H1 (cell line): ENCODE measurements at regions not wholly inside any gene's neighbourhood (a gene's known extent, or its start where the extent isn't known, plus 50 kb on each side); places are given as distances from the start of the nearest gene placed in this dataset.
"Not testable (repeated sequence)": the region's sequence is repeated elsewhere in the genome, so short reads cannot be mapped to it uniquely, and the experiment has no call there.

Source experiments
- TF ChIP-seq, protein P1 (sequence below), 3 experiments: IDR thresholded peaks; 1 replicate in 2 of 3; 2 replicates in 1 of 3; pipeline versions ENCODE4 v1.5.1 to v1.6.1; 2011; ENCODE audit warnings: low read length in 3 of 3, mild to moderate bottlenecking in 3 of 3, inconsistent platforms in 2 of 3, low read depth in 1 of 3, moderate library complexity in 1 of 3; ENCODE audit not compliant: insufficient read depth in 1 of 3; ENCODE audit errors: control extremely low read depth in 1 of 3
- TF ChIP-seq, protein P2 (sequence below): IDR thresholded peaks from 2 replicates; pipeline ENCODE4 v1.6.1; 2012; ENCODE audit warnings: inconsistent platforms

DNA sequence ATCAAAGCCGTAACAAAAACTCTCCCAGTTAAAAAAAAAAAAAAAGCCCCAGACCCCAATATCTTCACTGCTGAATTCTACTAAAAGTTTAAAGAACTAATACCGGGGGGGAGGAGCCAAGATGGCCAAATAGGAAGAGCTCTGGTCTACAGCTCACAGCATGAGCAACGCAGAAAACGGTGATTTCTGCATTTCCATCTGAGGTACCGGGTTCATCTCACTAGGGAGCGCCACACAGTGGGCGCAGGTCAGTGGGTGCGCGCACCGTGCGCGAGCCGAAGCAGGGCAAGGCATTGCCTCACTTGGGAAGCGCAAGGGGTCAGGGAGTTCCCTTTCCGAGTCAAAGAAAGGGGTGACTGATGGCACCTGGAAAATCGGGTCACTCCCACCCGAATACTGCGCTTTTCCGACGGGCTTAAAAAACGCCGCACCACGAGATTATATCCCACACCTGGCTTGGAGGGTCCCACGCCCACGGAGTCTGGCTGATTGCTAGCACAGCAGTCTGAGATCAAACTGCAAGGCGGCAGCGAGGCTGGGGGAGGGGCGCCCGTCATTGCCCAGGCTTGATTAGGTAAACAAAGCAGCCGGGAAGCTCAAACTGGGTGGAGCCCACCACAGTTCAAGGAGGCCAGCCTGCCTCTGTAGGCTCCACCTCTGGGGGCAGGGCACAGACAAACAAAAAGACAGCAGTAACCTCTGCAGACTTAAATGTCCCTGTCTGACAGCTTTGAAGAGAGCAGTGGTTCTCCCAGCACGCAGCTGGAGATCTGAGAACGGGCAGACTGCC is 192.8 kb downstream of the AKAIN1 start:
- TF ChIP-seq, protein P1, sequence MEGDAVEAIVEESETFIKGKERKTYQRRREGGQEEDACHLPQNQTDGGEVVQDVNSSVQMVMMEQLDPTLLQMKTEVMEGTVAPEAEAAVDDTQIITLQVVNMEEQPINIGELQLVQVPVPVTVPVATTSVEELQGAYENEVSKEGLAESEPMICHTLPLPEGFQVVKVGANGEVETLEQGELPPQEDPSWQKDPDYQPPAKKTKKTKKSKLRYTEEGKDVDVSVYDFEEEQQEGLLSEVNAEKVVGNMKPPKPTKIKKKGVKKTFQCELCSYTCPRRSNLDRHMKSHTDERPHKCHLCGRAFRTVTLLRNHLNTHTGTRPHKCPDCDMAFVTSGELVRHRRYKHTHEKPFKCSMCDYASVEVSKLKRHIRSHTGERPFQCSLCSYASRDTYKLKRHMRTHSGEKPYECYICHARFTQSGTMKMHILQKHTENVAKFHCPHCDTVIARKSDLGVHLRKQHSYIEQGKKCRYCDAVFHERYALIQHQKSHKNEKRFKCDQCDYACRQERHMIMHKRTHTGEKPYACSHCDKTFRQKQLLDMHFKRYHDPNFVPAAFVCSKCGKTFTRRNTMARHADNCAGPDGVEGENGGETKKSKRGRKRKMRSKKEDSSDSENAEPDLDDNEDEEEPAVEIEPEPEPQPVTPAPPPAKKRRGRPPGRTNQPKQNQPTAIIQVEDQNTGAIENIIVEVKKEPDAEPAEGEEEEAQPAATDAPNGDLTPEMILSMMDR (IDR thresholded peaks at IDR 0.05; ENCODE audit: control extremely low read depth in 1 of 3, insufficient read depth in 1 of 3, low read depth in 1 of 3, low read length in 3 of 3): peak; percentile 4 to 29 (median 9); a peak in 3 of 4 replicates
- TF ChIP-seq, protein P2, sequence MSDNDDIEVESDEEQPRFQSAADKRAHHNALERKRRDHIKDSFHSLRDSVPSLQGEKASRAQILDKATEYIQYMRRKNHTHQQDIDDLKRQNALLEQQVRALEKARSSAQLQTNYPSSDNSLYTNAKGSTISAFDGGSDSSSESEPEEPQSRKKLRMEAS: not testable (repeated sequence)
